ENCODE measurements at regions not wholly inside any gene's neighbourhood (a gene's known extent, or its start where the extent isn't known, plus 50 kb on each side); places are given as distances from the start of the nearest gene placed in this dataset.

DNA sequence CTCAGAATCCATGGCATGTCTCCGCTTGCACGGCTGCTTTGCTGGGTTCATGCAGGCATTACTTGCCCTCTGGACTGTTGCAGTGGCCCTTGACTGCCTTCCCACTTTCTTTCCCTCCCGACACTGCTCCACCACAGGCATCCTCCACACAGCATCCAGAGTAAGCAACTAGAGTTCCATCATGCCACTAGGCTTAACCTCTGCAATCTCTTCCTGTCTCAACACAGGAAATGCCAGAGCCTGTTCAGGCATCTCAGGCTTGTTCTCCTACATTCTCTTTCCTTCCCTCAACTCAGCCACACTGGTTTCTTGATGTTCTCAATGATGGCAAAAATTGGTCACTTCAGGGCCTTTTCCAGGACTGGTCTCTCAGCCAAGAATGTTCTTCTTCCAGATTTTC is 284.5 kb upstream of the KLF6 start:
- Histone ChIP-seq H3K9me3 (no peaks in the 10 kb centered on the region), H3K27ac (peak overlapping the region; percentile 52 to 55), H3K4me1 (ENCODE audit: control insufficient read depth in 1 of 2, low read depth in 2 of 2) (peaks cover 24 to 62% of the 10 kb centered on the region in 2 donors), H3K36me3 (no peaks in the 10 kb centered on the region), H3K4me3 (no peak overlapping the region), H3K27me3 (replicated peaks; ENCODE audit: insufficient read depth) (no peaks in the 10 kb centered on the region)
- ATAC-seq (ENCODE audit: insufficient number of reproducible peaks, low FRiP score, low read depth) (no peak), DNase-seq (ENCODE audit: low spot score) (no peak)
- TF ChIP-seq CTCF (IDR thresholded peaks at IDR 0.05): no peak

- no peak for DNase-seq (ENCODE audit: low spot score)
- ATAC-seq (ENCODE audit: insufficient number of reproducible peaks, low FRiP score, low read depth): no peak
- peak overlapping the region; percentile 15 to 55 for H3K27ac ChIP-seq
Measured at GRCh38 chr10:4068629-4069028, 283.6 kb upstream of the KLF6 start.

GRCh38 chr10:4067931-4068561 is 283.0 kb upstream of the KLF6 start:
- ATAC-seq (ENCODE audit: insufficient number of reproducible peaks, low FRiP score, low read depth) (no peak), DNase-seq (ENCODE audit: low spot score) (no peak)
- no peaks in the 10 kb centered on the region for H3K36me3 ChIP-seq
- H3K4me3 ChIP-seq: no peak overlapping the region
- H3K9me3 ChIP-seq: no peaks in the 10 kb centered on the region
- H3K27ac ChIP-seq: peak overlapping the region; percentile 15 to 55
- no peaks in the 10 kb centered on the region for H3K27me3 ChIP-seq (replicated peaks; ENCODE audit: insufficient read depth)
- TF ChIP-seq CTCF (IDR thresholded peaks at IDR 0.05): no peak
- H3K4me1 ChIP-seq (ENCODE audit: control insufficient read depth in 1 of 2, low read depth in 2 of 2): peaks cover 16 to 48% of the 10 kb centered on the region in 2 donors

More at GRCh38 chr10:4068629-4069028, 283.6 kb upstream of the KLF6 start:
- H3K27me3 ChIP-seq (replicated peaks; ENCODE audit: insufficient read depth): no peaks in the 10 kb centered on the region
- H3K9me3 ChIP-seq: no peaks in the 10 kb centered on the region
- TF ChIP-seq CTCF (IDR thresholded peaks at IDR 0.05): no peak
- no peak overlapping the region for H3K4me3 ChIP-seq
- H3K36me3 ChIP-seq: no peaks in the 10 kb centered on the region
- H3K4me1 ChIP-seq (ENCODE audit: control insufficient read depth in 1 of 2, low read depth in 2 of 2): peaks cover 19 to 53% of the 10 kb centered on the region in 2 donors

DNA sequence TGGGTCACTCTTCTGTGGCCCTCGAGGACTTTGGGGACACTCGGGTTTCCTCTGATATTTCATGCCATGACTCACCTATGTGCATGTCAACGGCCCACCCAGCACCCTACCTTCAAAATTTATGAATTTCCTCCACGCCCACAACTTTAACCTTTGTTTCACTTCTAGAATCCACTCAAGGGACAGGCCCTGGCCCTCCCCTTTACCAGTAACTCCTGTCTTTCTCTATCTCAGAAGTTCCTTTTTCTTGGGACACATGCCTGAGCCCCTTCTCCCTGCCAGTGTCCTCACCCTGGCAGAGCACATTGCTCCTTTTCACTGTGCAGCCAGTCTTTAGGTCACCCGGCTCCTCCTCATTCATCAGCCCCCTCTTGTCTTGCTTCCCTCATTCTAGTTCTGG is 282.5 kb upstream of the KLF6 start:
- H3K27ac ChIP-seq: peak overlapping the region in 1 of 2 donors; percentile 14
- H3K27me3 ChIP-seq (replicated peaks; ENCODE audit: insufficient read depth): no peaks in the 10 kb centered on the region
- no peaks in the 10 kb centered on the region for H3K36me3 ChIP-seq
- no peak overlapping the region for H3K4me3 ChIP-seq
- ATAC-seq (ENCODE audit: insufficient number of reproducible peaks, low FRiP score, low read depth): no peak
- DNase-seq (ENCODE audit: low spot score): no peak
- TF ChIP-seq CTCF (IDR thresholded peaks at IDR 0.05): no peak
- peaks cover 14 to 48% of the 10 kb centered on the region in 2 donors for H3K4me1 ChIP-seq (ENCODE audit: control insufficient read depth in 1 of 2, low read depth in 2 of 2)
- H3K9me3 ChIP-seq: no peaks in the 10 kb centered on the region

- DNase-seq (ENCODE audit: low spot score) (no peak), ATAC-seq (ENCODE audit: insufficient number of reproducible peaks, low FRiP score, low read depth) (no peak)
- Histone ChIP-seq H3K27ac (no peak overlapping the region), H3K36me3 (no peaks in the 10 kb centered on the region), H3K9me3 (no peaks in the 10 kb centered on the region), H3K4me3 (no peak overlapping the region), H3K4me1 (ENCODE audit: control insufficient read depth in 1 of 2, low read depth in 2 of 2) (peaks cover 15 to 52% of the 10 kb centered on the region in 2 donors), H3K27me3 (replicated peaks; ENCODE audit: insufficient read depth) (no peaks in the 10 kb centered on the region)
- TF ChIP-seq CTCF (IDR thresholded peaks at IDR 0.05): no peak
Measured at GRCh38 chr10:4066581-4067390, 281.8 kb upstream of the KLF6 start.
